Thyroid gland (tissue), 4 donors: ENCODE measurements at regions not wholly inside any gene's neighbourhood (a gene's known extent, or its start where the extent isn't known, plus 50 kb on each side); places are given as distances from the start of the nearest gene placed in this dataset.

Source experiments
- DNase-seq, 2 donors: peaks; one replicate each; pipeline ENCODE4 v3.0.0-alpha.2; 2019
- H3K27ac ChIP-seq, 3 donors: fragments of 200-600 bp; sonication (generic); 1 replicate in 2 of 3; 2 replicates in 1 of 3; pipeline ENCODE4 v1.5.1; 2016 to 2019; ENCODE audit warnings: mild to moderate bottlenecking in 1 of 3, moderate library complexity in 1 of 3
- H3K27me3 ChIP-seq: fragments of 200-600 bp; sonication (generic); one replicate; pipeline ENCODE4 v1.5.1; 2019
- H3K36me3 ChIP-seq, 2 donors: fragments of 200-600 bp; sonication (generic); one replicate each; pipeline ENCODE4 v1.5.1; 2016 to 2019
- H3K4me1 ChIP-seq, 2 donors: fragments of 200-600 bp; sonication (generic); one replicate each; pipeline ENCODE4 v1.5.1; 2017 to 2019
- H3K4me3 ChIP-seq, 3 donors: fragments of 200-600 bp; sonication (generic); replicated peaks in 1 of 3; 1 replicate in 2 of 3; 2 replicates in 1 of 3; pipeline ENCODE4 v1.5.1; 2016; ENCODE audit warnings: mild to moderate bottlenecking in 1 of 3
- H3K9me3 ChIP-seq: fragments of 200-600 bp; sonication (generic); one replicate; pipeline ENCODE4 v1.5.1; 2017
- CTCF ChIP-seq, 6 experiments: fragments of 200-600 bp in 3 of 6; fragments of 450-650 bp in 3 of 6; sonication (generic) in 3 of 6; IDR thresholded peaks; one replicate each; pipeline ENCODE4 v1.5.1; 2016 to 2019; ENCODE audit warnings: antibody characterized with exemption in 6 of 6, mild to moderate bottlenecking in 2 of 6, inconsistent platforms in 1 of 6, moderate library complexity in 1 of 6
- POLR2A ChIP-seq, 2 donors: fragments of 450-650 bp; IDR thresholded peaks; one replicate each; pipeline ENCODE4 v1.6.1; 2017; ENCODE audit warnings: antibody characterized with exemption in 2 of 2, mild to moderate bottlenecking in 2 of 2, moderate library complexity in 1 of 2
- WGBS, 2 donors: methylation state at CpG; one replicate each; pipeline ENCODE4 v1.1.5; 2017; 5-methylcytosine and 5-hydroxymethylcytosine counted together
- intact Hi-C: fragments of 100-400 bp; cut with DNase I; formaldehyde crosslinking; loops from one replicate; pipeline ENCODE4 v1.15.1; 2023

DNA sequence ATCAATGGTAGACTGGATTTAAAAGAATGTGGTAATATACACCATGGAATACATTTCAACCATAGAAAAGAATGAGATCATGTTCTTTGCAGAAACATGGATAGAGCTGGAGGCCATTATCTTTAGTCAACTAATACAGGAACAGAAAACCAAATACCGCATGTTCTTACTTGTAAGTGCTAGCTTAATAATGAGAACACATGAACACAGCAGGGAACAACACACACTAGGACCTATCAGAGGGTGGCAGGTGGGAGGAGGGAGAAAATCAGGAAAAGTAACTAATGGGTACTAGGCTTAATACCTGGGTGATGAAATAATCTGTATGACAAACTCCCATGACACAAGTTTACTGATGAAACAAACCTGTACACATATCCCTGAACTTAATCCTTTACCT lies 1435.2 kb downstream of the REEP3 start:
- DNase-seq: no peak
- 86 to 98% methylated on average over 1 of the region's 1 CpG for WGBS, 2 donors
- Histone ChIP-seq H3K4me3 (no peak overlapping the region), H3K9me3 (no peaks in the 10 kb centered on the region), H3K27ac (no peak overlapping the region), H3K27me3 (no peaks in the 10 kb centered on the region), H3K4me1 (no peaks in the 10 kb centered on the region), H3K36me3 (no peaks in the 10 kb centered on the region)
- intact Hi-C loops: no loop called here
- no peak for TF ChIP-seq CTCF (IDR thresholded peaks at IDR 0.05)
- no peak for TF ChIP-seq POLR2A (IDR thresholded peaks at IDR 0.05)

- Histone ChIP-seq H3K9me3 (no peaks in the 10 kb centered on the region), H3K36me3 (no peaks in the 10 kb centered on the region), H3K27ac (no peak overlapping the region), H3K4me1 (no peaks in the 10 kb centered on the region), H3K4me3 (no peak overlapping the region), H3K27me3 (no peaks in the 10 kb centered on the region)
- no peak for TF ChIP-seq CTCF (IDR thresholded peaks at IDR 0.05)
- TF ChIP-seq POLR2A (IDR thresholded peaks at IDR 0.05): no peak
- no peak for DNase-seq
- 89 to 93% methylated on average over 1 of the region's 1 CpG for WGBS, 2 donors
- intact Hi-C loops: no loop called here
Observed at GRCh38 chr10:64959116-64959515, 1437.9 kb downstream of the REEP3 start.

- no peak overlapping the region for H3K4me3 ChIP-seq
- no peaks in the 10 kb centered on the region for H3K36me3 ChIP-seq
- no peak for DNase-seq
- no peaks in the 10 kb centered on the region for H3K27me3 ChIP-seq
- no peak overlapping the region for H3K27ac ChIP-seq
- TF ChIP-seq CTCF (IDR thresholded peaks at IDR 0.05) (no peak), POLR2A (IDR thresholded peaks at IDR 0.05) (no peak)
- H3K9me3 ChIP-seq: no peaks in the 10 kb centered on the region
- no peaks in the 10 kb centered on the region for H3K4me1 ChIP-seq
- WGBS, 2 donors: 86 to 87% methylated on average over 2 of the region's 2 CpGs
- intact Hi-C loops: no loop called here
Observed at GRCh38 chr10:64959883-64960282, 1438.7 kb downstream of the REEP3 start.

DNA sequence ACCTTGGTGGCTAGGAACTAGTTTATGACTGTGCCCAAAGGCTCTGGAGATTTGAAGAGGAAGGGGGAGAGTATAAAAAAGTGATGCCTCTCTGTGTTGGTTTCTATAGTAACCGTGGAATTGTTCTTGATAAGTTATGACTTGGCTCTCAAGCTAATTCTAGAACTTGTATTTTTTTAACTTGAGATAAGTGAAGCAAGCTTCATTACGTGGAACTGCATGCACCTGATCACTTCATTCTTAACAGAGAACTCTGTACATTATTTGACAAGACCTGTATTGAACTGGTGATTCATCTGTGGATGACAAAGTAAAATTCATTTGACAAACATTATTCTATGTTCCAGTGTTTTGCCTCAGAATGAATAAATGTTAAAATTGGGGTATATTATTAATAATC lies 1452.2 kb downstream of the REEP3 start:
- Histone ChIP-seq H3K27ac (no peak overlapping the region), H3K27me3 (no peaks in the 10 kb centered on the region), H3K36me3 (no peaks in the 10 kb centered on the region), H3K9me3 (no peaks in the 10 kb centered on the region), H3K4me3 (no peak overlapping the region), H3K4me1 (no peaks in the 10 kb centered on the region)
- TF ChIP-seq CTCF (IDR thresholded peaks at IDR 0.05) (no peak), POLR2A (IDR thresholded peaks at IDR 0.05) (no peak)
- DNase-seq: no peak
- intact Hi-C loops: no loop called here
- 65 to 70% methylated on average over 2 of the region's 2 CpGs for WGBS, 2 donors

DNA sequence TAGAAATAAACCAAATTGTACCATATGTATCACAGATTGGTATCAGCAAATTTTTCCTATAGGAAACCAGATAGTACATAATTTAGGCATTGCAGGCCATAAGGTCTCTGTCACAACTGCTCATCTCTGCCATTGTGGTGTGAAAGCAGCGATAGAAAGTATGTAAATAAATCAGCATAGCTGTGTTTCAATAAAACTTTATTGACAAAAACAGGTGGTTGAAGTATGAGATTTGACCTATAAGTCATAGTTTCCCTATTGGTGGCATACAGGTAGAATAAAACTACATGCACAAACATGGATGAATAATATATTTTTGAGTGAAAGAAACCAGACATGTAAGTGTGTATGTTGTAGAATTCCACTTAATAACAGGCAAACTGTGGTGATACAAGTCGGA lies 1454.9 kb downstream of the REEP3 start:
- no peak for DNase-seq
- Histone ChIP-seq H3K27ac (no peak overlapping the region), H3K4me3 (no peak overlapping the region), H3K9me3 (no peaks in the 10 kb centered on the region), H3K27me3 (no peaks in the 10 kb centered on the region), H3K4me1 (no peaks in the 10 kb centered on the region), H3K36me3 (no peaks in the 10 kb centered on the region)
- intact Hi-C loops: no loop called here
- TF ChIP-seq POLR2A (IDR thresholded peaks at IDR 0.05) (no peak), CTCF (IDR thresholded peaks at IDR 0.05) (no peak)
- WGBS, 2 donors: 91 to 96% methylated on average over 2 of the region's 2 CpGs
